Loucy (cell line): ENCODE measurements at regions not wholly inside any gene's neighbourhood (a gene's known extent, or its start where the extent isn't known, plus 50 kb on each side); places are given as distances from the start of the nearest gene placed in this dataset.

ENCODE experiments used
- H2AFZ ChIP-seq: fragments of 200-600 bp; sonication (generic); 2 replicates; pipeline ENCODE4 v1.6.0; 2016; ENCODE audit warnings: antibody characterized with exemption, mild to moderate bottlenecking, low read length, moderate library complexity
- H3F3A ChIP-seq: fragments of 200-600 bp; 2 replicates; pipeline ENCODE4 v1.6.0; 2016; ENCODE audit warnings: antibody characterized with exemption, low read depth, mild to moderate bottlenecking
- H3K27me3 ChIP-seq: fragments of 200-600 bp; sonication (generic); 2 replicates; pipeline ENCODE4 v1.6.1; 2014; ENCODE audit warnings: low read length, mild to moderate bottlenecking; ENCODE audit not compliant: insufficient read depth, poor library complexity, severe bottlenecking
- H3K36me3 ChIP-seq: fragments of 200-600 bp; sonication (generic); 2 replicates; pipeline ENCODE4 v1.6.1; 2016; ENCODE audit warnings: low read length; ENCODE audit not compliant: insufficient read depth
- H3K4me1 ChIP-seq: fragments of 200-600 bp; sonication (generic); 2 replicates; pipeline ENCODE4 v1.5.1; 2014; ENCODE audit warnings: low read length, mild to moderate bottlenecking; ENCODE audit not compliant: insufficient read depth, poor library complexity, severe bottlenecking
- H3K4me2 ChIP-seq: fragments of 200-600 bp; sonication (generic); 2 replicates; pipeline ENCODE4 v1.6.0; 2014; ENCODE audit warnings: antibody characterized with exemption, low read length, low read depth, mild to moderate bottlenecking; ENCODE audit not compliant: poor library complexity, severe bottlenecking
- H3K4me3 ChIP-seq: fragments of 200-600 bp; sonication (generic); 2 replicates; pipeline ENCODE4 v1.5.1; 2014; ENCODE audit warnings: low read length, mild to moderate bottlenecking, mixed read lengths; ENCODE audit not compliant: poor library complexity, severe bottlenecking
- H3K79me2 ChIP-seq: fragments of 200-600 bp; sonication (generic); 2 replicates; pipeline ENCODE4 v1.6.1; 2014; ENCODE audit warnings: low read length; ENCODE audit not compliant: insufficient read depth
- H3K9ac ChIP-seq: fragments of 200-600 bp; sonication (generic); 2 replicates; pipeline ENCODE4 v1.6.0; 2014; ENCODE audit warnings: mild to moderate bottlenecking, low read depth, low read length, moderate library complexity; ENCODE audit not compliant: poor library complexity, severe bottlenecking
- H3K9me2 ChIP-seq: fragments of 200-600 bp; sonication (generic); replicated peaks from 2 replicates; pipeline ENCODE4 v1.6.1; 2016; ENCODE audit warnings: low read depth, low read length, mixed read lengths
- H3K9me3 ChIP-seq: fragments of 200-600 bp; sonication (generic); 2 replicates; pipeline ENCODE4 v1.6.1; 2014; ENCODE audit warnings: mild to moderate bottlenecking, antibody characterized with exemption, low read length, low read depth; ENCODE audit not compliant: insufficient read depth
- H4K20me1 ChIP-seq: fragments of 200-600 bp; sonication (generic); 2 replicates; pipeline ENCODE4 v1.6.0; 2014; ENCODE audit warnings: antibody characterized with exemption, low read length, mild to moderate bottlenecking; ENCODE audit not compliant: insufficient read depth, poor library complexity, severe bottlenecking
- EZH2phosphoT487 ChIP-seq: fragments of 200-600 bp; IDR thresholded peaks from 2 replicates; pipeline ENCODE4 v1.6.1; 2018; ENCODE audit warnings: antibody characterized with exemption, mild to moderate bottlenecking, moderate library complexity, borderline replicate concordance
- TF ChIP-seq, protein P1 (sequence below): fragments of 200-600 bp; sonication (generic); conservative IDR thresholded peaks from 2 replicates; pipeline ENCODE4 v1.5.1; 2014; ENCODE audit warnings: mild to moderate bottlenecking, antibody characterized with exemption, low read length

DNA sequence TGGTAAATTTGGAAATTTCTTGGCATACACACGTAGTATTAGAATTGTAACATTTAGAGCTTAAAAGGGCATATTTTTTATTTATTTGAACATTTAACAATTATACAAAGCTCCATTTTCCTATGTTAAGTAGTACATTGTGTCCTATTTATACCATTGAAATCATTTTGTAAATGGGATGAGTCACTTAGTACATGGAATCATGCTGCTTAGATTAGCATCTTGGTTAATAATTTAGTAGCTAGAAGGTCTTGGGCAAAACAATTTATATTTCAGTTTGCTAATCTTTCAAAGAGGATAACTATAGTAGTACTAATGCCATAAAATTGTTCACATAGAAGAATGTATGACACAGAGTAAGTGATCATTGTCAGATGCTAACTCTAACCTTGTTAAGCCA, 450.1 kb upstream of the LUZP2 start:
- Histone ChIP-seq H3K9me2 (no peaks in the 10 kb centered on the region), H3K4me2 (no peak overlapping the region), H3K4me1 (no peaks in the 10 kb centered on the region), H3F3A (no peaks in the 10 kb centered on the region), H3K36me3 (no peaks in the 10 kb centered on the region), H3K9ac (no peak overlapping the region), H3K4me3 (no peak overlapping the region), H3K27me3 (no peaks in the 10 kb centered on the region), H2AFZ (no peak overlapping the region), H3K9me3 (peaks cover 8% of the 10 kb centered on the region; the same call in 1 of the 2 replicates), H3K79me2 (no peaks in the 10 kb centered on the region), H4K20me1 (no peaks in the 10 kb centered on the region)
- TF ChIP-seq, protein P1, sequence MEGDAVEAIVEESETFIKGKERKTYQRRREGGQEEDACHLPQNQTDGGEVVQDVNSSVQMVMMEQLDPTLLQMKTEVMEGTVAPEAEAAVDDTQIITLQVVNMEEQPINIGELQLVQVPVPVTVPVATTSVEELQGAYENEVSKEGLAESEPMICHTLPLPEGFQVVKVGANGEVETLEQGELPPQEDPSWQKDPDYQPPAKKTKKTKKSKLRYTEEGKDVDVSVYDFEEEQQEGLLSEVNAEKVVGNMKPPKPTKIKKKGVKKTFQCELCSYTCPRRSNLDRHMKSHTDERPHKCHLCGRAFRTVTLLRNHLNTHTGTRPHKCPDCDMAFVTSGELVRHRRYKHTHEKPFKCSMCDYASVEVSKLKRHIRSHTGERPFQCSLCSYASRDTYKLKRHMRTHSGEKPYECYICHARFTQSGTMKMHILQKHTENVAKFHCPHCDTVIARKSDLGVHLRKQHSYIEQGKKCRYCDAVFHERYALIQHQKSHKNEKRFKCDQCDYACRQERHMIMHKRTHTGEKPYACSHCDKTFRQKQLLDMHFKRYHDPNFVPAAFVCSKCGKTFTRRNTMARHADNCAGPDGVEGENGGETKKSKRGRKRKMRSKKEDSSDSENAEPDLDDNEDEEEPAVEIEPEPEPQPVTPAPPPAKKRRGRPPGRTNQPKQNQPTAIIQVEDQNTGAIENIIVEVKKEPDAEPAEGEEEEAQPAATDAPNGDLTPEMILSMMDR: no peak
- no peak for TF ChIP-seq EZH2phosphoT487

DNA sequence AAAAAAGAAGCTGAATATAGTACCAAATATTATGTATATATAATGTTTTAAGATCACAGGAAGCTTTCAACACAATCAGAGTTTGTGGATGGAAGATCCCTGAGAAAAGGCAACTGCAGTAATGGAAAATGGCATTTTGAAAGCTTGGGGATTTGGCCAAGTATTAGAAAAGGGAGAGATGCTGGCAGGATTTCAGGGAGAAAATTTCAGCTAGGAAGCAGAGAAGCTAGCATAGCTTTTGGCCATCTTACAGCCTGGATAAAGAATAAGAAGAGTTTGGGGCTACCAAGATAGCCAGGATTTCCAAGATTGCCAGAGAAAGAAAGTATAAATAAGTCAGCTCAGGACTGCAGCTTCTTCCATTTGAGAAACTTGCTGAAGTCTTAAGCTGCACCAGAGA, 440.8 kb upstream of the LUZP2 start:
- Histone ChIP-seq H3K9ac (no peak overlapping the region), H3K27me3 (no peaks in the 10 kb centered on the region), H3K4me1 (no peaks in the 10 kb centered on the region), H3K4me2 (no peak overlapping the region), H2AFZ (no peak overlapping the region), H3K79me2 (no peaks in the 10 kb centered on the region), H3K9me2 (no peaks in the 10 kb centered on the region), H3K4me3 (no peak overlapping the region), H3F3A (no peaks in the 10 kb centered on the region), H3K9me3 (no peaks in the 10 kb centered on the region), H3K36me3 (no peaks in the 10 kb centered on the region), H4K20me1 (no peaks in the 10 kb centered on the region)
- no peak for TF ChIP-seq EZH2phosphoT487
- TF ChIP-seq, protein P1: no peak

DNA sequence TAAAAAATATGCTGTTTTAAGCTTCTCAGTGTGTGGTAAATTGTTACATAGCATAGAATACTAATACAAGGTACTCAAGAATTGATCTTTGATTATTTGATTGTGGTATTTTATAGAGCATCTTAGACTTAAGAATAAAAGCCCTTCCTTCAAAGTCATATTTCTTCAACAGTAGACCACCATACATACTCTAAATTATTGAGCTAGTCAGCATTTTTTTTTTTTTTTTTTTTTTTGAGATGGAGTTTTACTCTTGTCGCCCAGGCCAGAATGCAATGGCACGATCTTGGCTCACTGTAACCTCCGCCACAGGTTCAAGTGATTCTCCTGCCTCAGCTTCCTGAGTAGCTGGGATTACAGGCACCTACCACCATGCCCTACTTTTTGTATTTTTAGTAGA, 436.7 kb upstream of the LUZP2 start:
- Histone ChIP-seq H3K9me2 (no peaks in the 10 kb centered on the region), H3K4me3 (no peak overlapping the region), H3K4me1 (no peaks in the 10 kb centered on the region), H3F3A (no peaks in the 10 kb centered on the region), H4K20me1 (no peaks in the 10 kb centered on the region), H3K9me3 (no peaks in the 10 kb centered on the region), H3K79me2 (no peaks in the 10 kb centered on the region), H2AFZ (no peak overlapping the region), H3K27me3 (no peaks in the 10 kb centered on the region), H3K9ac (no peak overlapping the region), H3K4me2 (no peak overlapping the region), H3K36me3 (no peaks in the 10 kb centered on the region)
- TF ChIP-seq EZH2phosphoT487: no peak
- TF ChIP-seq, protein P1: no peak
